ENCODE measurements at regions not wholly inside any gene's neighbourhood (a gene's known extent, or its start where the extent isn't known, plus 50 kb on each side); places are given as distances from the start of the nearest gene placed in this dataset.

DNA sequence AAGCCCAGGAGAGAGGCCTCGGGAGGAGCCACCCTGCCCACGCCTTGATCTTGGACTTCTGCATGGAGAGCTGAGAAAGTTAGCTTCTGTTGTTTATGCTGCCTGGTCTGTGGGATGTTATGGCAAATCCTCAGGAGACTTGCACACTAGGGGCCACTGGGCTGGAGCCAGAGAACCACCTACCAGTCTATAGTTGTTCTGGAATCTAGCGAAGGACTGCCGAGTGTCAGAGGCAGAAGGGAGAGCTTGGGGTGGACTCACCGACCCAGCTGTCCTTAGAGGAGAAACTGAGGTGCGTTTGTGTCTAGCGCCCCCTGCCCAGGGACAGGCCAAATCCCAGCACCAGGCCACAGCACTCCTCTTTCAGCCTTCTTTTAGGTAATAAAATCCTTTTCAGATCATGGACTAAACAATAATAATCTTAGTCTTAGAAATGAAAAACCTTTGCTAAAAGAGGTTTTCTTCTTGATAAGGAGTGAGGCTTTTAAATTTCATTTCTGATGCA is 398.7 kb upstream of the SALL3 start:
- DNase-seq, result no peak
- H3K9me3 ChIP-seq, result no peaks in the 10 kb centered on the region
- ATAC-seq, result no peak
- no peak overlapping the region for H3K4me3 ChIP-seq
- H3K4me1 ChIP-seq, result no peaks in the 10 kb centered on the region
- no peak overlapping the region for H3K27ac ChIP-seq
- 72 to 78% (median 77%) methylated on average over 6 to 7 of the region's 7 CpGs for WGBS, 4 donors
- intact Hi-C loops (cut with DNase I), result no loop called here
- no peaks in the 10 kb centered on the region for H3K36me3 ChIP-seq
- TF ChIP-seq, protein P1, sequence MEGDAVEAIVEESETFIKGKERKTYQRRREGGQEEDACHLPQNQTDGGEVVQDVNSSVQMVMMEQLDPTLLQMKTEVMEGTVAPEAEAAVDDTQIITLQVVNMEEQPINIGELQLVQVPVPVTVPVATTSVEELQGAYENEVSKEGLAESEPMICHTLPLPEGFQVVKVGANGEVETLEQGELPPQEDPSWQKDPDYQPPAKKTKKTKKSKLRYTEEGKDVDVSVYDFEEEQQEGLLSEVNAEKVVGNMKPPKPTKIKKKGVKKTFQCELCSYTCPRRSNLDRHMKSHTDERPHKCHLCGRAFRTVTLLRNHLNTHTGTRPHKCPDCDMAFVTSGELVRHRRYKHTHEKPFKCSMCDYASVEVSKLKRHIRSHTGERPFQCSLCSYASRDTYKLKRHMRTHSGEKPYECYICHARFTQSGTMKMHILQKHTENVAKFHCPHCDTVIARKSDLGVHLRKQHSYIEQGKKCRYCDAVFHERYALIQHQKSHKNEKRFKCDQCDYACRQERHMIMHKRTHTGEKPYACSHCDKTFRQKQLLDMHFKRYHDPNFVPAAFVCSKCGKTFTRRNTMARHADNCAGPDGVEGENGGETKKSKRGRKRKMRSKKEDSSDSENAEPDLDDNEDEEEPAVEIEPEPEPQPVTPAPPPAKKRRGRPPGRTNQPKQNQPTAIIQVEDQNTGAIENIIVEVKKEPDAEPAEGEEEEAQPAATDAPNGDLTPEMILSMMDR (IDR thresholded peaks at IDR 0.05), result no peak
- TF ChIP-seq POLR2A (IDR thresholded peaks at IDR 0.05), result no peak
- H3K27me3 ChIP-seq, result no peaks in the 10 kb centered on the region

GRCh38 chr18:78582181-78582709 is 397.4 kb upstream of the SALL3 start:
- ATAC-seq, result no peak
- no peak for DNase-seq
- Histone ChIP-seq H3K27me3 (no peaks in the 10 kb centered on the region), H3K27ac (no peak overlapping the region), H3K4me1 (no peaks in the 10 kb centered on the region), H3K9me3 (no peaks in the 10 kb centered on the region), H3K4me3 (no peak overlapping the region), H3K36me3 (no peaks in the 10 kb centered on the region)
- intact Hi-C loops (cut with DNase I), result no loop called here
- WGBS, 4 donors, result 89 to 91% (median 90%) methylated on average over 23 of the region's 23 CpGs
- TF ChIP-seq, protein P1 (IDR thresholded peaks at IDR 0.05), result no peak
- TF ChIP-seq POLR2A (IDR thresholded peaks at IDR 0.05), result no peak

GRCh38 chr18:78582898-78583738 is 396.5 kb upstream of the SALL3 start:
- Histone ChIP-seq H3K36me3 (no peaks in the 10 kb centered on the region), H3K27me3 (no peaks in the 10 kb centered on the region), H3K27ac (no peak overlapping the region), H3K4me3 (no peak overlapping the region), H3K4me1 (no peaks in the 10 kb centered on the region), H3K9me3 (no peaks in the 10 kb centered on the region)
- ATAC-seq (no peak), DNase-seq (no peak)
- TF ChIP-seq, protein P1 (IDR thresholded peaks at IDR 0.05), result no peak
- no peak for TF ChIP-seq POLR2A (IDR thresholded peaks at IDR 0.05)
- WGBS, 4 donors, result 73 to 80% (median 73%) methylated on average over 21 to 26 of the region's 26 CpGs
- intact Hi-C loops (cut with DNase I), result no loop called here

DNA sequence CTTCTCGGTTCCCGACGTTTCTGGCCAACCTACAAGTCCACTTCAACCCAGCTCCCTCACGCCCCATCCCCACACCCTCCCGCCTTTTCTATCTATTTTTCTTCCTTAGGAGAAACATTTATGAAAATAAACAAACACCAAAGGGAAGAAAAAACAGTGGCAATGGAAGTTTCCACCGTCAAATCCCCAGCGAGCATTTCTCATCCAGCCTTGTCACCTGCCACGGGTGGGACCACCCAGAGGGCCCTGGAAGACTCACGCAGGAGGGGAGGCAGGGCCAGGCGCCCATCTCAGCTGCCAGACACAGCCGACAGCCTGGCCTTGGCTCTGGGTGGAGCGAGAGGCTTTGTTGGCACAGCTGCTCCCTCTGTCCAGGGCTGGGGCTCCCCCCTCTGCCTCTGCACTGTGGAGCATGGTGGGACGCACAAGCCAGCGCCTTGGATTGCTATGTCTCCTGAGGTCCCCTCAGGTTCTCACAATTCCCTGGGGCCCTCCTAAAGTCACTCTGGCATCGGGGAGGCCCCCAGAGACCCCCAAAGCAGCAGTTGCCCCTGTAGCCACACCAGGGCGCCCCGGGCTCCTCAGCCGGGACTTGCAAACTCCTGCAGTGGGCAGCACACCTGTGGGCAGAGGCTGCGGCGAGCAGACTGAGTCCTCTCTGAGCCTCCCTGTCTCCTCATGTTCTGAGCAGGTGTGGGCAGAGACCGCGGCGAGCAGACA is 395.7 kb upstream of the SALL3 start:
- H3K9me3 ChIP-seq, result no peaks in the 10 kb centered on the region
- H3K36me3 ChIP-seq, result no peaks in the 10 kb centered on the region
- H3K27ac ChIP-seq, result no peak overlapping the region
- ATAC-seq (no peak), DNase-seq (no peak)
- WGBS, 4 donors, result 83 to 86% (median 84%) methylated on average over 15 to 23 of the region's 23 CpGs
- H3K4me1 ChIP-seq, result no peaks in the 10 kb centered on the region
- H3K27me3 ChIP-seq, result no peaks in the 10 kb centered on the region
- intact Hi-C loops (cut with DNase I), result no loop called here
- H3K4me3 ChIP-seq, result no peak overlapping the region
- TF ChIP-seq POLR2A (IDR thresholded peaks at IDR 0.05), result no peak
- TF ChIP-seq, protein P1 (IDR thresholded peaks at IDR 0.05), result no peak

Measured in heart left ventricle (tissue), 16 donors.